Right hindlimb (tissue), 1 donor: ENCODE measurements at regions not wholly inside any gene's neighbourhood (a gene's known extent, or its start where the extent isn't known, plus 50 kb on each side); places are given as distances from the start of the nearest gene placed in this dataset.
"Not testable (repeated sequence)": the region's sequence is repeated elsewhere in the genome, so short reads cannot be mapped to it uniquely, and the experiment has no call there.

Experiments
- DNase-seq: peaks from one replicate; pipeline ENCODE4 v3.0.0-alpha.2; 2018

DNA sequence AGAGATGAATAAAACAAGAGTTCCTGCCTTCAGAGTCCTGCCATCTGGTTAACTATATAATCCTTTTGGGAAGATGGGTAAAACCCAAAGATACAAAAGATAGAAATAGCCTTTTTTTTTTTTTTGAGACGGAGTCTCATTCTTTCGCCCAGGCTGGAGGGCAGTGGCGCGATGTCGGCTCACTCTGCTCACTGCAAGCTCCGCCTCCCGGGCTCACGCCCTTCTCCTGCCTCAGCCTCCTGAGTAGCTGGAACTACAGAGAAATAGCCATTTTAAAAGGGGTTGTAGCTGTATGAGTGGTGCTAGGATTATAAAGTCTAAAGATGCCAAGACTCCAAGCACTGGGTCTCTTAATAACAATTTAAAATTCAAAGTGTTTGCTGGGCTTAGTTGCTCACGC, 97.2 kb downstream of the KDR start:
- DNase-seq, result no peak

DNA sequence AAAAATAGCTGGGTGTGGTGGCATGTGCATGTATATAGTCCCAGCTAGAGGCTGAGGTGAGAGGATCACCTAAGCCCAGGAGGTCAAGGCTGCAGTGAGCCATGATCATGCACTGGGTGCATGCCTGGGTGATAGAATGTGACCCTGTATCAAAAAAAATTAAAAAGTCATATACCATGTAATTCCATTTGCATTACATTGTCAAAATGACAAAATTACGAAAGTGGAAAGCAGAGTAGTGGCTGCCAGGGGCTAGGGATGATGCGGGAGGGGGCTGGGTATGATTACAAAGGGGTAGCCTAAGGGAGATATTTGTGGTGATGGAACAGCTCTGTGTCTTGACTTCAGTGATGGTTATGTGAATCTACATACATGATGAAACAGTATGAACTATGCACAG, 97.8 kb downstream of the KDR start:
- no peak for DNase-seq

DNA sequence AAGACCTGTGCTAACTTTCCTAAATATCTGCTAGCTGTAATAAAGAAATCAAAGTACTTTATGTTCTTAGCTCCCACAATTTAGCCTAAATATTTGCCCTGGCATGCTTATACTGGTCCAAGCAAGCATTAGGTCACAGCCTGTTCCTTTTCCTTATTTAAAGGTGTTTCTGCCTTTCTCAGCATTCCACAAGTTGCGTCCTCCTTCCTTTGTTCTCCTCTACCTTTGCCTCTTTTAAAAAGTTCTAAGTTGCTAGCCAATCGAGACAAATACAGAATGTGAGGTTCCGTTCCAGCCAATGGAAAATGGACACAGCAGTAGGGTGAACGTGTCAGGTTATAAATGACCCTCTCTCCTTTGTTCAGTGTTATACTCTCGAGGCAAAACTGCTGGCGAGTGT, 99.9 kb downstream of the KDR start:
- not testable (repeated sequence) for DNase-seq

DNA sequence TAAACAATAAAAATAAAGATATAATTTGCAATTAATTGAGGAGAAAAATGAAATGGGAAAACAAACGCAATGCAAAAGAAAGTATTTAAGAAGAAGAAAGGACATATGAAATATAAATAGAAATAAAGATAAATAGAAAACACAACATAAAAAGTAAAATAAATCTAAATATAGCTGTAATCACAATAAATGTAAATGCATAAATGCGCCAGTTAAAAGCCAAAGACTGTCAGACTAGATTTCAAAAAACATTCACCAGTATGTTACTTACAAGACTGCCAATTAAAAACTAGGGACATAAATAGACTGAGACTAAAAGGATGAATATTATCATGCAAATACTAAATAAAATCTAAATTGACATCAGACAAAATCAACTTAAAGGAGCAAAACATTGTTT, 102.4 kb downstream of the KDR start:
- DNase-seq, result no peak

DNA sequence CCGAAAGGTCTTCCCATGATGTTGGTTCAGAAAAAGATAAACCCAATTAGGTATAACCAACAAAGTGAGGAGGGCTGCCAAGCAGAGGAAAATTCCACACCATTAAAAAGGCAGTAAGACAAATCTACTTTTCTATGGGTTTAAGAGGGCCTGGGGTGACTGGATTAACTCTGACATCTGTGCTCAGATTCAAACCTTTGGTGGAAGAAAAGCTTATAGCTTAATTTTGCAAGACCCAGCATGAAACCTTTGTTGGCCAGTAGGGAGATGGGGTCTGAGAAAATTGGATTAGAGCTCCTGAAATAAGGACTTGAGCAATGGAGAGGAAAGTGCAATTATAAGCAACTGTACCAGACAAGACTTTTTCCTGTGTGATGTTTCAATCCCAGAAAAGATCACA, 104.2 kb downstream of the KDR start:
- no peak for DNase-seq

DNA sequence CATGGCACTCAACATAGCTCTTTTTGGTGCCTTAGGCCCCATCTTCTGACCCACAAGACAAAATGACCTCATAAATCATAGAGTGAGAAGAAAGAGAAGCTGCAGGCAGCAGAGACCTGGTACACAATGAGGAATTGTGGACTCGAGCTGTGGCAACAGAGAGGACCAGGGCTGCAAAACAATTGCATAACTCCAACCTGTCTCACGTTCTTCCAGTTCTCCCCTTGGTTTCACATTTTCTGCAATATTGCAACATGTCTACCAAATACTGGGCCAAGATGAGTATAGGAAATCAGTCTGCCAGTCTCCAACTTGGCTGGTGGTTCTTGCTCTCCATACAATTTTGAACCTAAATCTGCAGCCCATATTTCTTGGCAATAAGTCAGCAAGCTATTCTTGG, 105.3 kb downstream of the KDR start:
- no peak for DNase-seq

DNA sequence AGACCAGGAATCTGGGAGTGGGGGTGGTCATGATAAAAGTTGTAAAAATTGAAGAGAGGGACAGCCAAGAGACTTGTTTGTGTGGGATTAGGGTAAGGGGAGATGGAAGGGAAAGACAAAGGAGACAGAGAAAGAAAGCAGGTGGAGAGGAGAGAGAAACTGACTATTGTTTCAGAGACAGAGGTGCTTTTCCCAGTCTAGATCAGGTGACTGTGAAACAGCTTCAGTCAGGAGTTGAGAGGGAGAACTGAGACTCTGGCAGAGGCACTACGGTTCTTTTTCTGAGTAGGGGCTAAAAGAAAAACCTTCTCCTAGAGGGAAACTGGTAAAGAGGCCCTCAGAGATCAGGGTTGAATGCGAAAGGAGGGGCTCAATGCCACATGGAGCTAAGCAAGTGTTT, 106.4 kb downstream of the KDR start:
- no peak for DNase-seq

DNA sequence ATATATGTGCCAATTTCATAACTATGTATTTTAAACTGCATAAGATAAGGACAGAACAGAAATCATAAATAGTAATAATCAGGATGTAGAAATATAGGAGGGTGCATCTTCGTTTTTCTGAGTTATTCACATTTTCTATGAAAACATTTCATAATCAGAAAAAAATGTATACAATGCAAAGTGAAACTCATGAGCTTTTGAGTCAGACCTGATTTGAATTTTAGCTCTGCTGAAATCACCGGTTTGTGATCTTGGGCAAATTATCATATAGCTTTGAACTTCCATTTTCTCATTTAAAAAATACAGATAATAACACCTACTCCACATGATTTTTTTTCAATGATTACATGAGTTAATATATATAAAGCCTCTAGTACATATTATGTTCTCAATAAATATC, 106.9 kb downstream of the KDR start:
- DNase-seq, result no peak

DNA sequence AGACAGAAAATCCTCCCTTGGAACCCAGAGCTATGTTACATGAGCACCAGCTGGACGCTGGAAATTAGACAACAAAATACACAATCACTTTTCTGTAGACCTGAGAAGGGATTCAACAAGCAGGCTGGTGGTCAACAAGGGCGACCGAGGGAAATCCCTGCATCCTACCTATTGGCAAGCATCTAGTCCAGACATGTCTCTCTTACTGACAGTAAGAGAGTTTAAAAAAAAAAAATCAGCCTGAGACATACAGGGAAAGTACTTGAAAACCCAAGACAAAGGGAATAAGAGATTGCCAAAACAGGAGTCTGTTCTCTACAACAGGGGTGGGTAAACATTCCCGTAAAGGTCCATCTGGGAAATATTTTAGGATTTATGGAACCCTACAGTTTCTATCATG, 108.0 kb downstream of the KDR start:
- DNase-seq, result no peak

DNA sequence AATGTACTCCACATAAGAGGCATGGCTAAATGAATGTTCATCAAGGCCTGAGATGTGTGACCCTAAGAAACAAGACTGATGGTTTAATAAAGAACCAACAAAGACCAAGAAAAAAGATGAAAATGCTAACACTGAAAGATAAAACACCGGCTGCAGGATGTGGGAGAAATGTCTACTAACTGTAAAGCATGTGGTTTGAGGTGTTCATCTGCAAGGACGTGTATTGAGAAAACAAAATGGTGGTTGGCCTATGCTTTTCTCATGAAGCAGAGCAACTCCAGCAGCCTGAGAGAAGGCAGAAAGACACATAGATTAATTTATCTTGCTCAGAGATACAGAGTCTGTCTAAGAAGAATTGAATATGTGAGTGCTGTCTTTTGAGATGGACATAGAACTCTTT, 109.3 kb downstream of the KDR start:
- no peak for DNase-seq

DNA sequence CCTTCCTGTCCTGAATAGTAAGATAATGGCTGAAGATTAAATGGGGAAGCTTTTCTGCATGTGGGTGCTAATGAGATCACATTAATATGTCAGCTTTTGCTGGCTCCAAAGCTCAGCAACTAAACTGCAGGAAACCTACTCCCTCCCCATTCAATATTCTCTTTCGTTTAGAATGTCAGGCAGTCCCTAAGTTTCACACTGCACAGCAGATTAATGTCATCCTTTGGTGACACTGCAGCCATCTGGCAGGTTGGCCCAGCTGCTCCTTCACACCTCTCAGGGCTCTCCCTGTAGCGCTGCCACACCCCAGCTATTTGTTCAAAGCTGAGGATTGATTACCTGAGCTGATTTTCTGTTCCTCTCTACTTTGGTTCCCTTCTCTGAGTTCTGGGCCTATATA, 110.5 kb downstream of the KDR start:
- DNase-seq, result no peak

DNA sequence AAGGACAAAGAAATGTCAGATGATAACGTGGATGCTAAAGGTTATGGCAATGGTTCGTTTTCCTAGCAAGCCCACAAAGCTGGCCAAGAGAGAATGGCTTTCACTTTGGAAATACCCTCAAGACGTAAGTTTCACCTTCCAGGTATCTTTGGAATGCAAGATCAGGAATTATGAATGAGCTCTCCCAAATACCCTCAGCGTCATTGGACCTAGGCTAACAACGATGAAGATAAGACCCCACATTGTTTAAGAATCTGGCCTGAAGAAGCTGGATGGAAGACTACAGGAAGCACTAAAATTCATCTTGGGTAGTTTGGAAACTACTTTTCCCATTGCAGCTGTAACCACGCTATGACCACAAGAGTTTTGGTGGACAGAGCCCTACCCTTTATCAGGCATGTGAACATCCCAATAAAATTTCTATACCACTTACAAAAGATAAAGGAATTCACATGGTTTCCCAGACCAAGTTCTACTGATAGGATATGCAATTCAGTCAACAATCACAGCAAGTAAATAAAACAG, 111.9 kb downstream of the KDR start:
- DNase-seq, result no peak

DNA sequence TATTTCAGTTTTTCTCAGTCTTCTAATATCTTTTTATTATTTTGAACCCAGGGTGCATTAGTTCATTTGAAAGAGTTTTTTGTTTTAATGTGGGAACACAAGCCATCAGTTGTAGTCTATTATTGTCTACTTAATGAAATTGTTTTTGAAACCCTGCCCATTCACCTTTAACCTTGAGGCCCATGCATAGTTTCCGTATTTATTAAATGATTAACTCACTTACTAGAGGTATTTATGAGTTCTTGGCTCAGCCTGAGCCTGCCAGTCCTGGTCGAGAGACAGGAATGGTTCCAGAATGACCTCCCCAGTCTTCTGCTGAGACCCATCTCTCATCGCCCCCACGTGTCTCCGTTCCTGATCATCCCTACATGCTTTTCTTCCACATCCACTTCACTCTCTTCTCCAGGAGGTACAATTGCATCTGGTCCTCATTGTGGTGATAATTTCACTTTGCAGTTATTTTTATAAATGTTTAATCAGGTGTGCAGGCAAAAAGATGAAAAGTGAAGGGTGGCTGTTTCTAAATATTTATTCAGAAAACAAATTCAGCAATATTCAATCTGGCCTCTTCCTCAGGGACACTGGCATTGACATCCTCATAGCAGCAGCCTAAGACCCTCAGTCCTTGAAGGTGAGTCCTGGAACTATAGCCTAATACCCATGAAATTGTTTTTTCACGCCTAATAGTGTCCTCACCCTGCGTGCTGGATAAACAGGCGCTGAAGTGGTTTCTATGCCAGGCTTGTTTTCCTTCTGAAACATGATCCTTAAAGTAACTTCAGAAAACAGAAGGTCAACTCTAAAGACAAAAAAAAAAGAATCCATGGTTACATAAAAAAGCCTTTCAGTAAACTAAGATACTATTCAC, 112.8 kb downstream of the KDR start:
- no peak for DNase-seq

DNA sequence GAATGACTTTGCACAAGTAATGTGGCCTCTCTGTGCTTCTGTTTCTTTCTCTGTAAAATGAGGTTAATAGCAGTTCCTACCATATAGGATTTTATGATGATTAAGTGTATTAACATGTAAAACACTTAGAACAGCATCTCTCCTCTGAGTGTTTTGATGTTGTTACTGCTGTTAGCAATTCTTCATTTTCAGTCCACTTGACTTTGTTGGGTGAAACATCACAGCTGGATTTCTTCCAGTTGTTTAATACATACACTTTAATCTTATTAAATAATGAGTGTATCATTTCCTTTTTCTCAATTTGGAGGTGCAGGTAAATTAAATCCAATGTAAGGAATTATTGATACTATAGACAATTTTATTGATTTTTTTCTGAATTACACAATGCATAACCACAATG, 113.6 kb downstream of the KDR start:
- DNase-seq, result no peak

DNA sequence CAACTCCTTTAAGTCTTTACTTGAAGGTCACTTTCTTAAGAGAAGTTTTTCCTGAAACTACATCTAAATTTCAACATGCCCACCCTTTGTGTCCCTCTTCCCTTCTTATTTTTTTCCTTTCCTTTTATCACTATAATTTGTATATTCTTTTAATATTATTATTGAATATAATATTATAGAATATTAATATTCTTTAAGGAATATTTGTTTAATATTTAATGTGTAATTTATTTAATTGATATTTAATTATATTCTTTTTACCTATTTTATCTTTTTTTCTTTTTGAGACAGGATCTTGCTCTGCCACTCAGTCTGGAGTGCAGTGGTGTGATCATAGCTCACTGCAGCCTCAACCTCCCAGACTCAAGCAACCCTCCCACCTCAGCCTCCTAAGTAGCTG, 114.8 kb downstream of the KDR start:
- no peak for DNase-seq

DNA sequence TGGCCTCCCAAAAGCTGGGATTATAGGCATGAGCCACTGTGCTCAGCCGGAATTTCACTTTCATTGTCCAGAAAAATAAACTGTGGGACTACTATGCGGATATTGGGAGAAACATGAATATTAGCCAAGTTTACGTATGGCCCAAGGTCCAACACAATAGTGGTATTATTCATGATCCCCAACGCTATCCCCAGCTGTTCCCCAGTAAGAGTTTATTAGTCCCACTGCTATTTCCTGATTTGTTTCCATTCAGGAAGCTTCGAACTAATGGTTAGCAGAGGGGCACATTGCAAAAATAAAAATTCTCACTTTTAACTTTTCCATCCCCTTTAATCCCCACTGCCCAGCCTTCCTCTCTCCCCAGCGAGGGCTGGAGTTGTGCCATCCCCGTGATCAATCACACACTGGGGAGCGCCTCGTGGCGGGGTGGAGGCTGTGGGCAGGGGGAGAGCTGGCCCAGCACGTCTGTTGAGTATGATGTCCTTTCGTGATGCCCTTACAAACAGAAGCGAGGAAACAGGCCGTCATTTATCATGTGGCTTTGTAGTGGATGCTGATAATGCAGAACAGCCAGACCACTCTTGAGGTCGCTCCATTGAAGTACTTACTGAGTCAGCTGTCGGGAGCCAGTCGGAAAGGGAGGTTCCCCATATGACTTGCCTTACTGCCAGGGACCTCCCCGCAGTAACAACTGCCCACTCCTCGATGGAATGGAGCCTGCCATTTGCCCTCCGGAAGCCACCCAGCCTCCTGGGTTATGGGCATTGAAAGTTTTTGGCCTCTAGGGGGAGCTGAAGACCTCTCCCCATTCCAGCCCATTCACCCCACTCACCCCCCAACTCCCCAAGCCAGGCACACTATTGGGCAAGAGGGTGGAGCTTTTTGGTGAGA, 117.0 kb downstream of the KDR start:
- DNase-seq, result peak; percentile 25

DNA sequence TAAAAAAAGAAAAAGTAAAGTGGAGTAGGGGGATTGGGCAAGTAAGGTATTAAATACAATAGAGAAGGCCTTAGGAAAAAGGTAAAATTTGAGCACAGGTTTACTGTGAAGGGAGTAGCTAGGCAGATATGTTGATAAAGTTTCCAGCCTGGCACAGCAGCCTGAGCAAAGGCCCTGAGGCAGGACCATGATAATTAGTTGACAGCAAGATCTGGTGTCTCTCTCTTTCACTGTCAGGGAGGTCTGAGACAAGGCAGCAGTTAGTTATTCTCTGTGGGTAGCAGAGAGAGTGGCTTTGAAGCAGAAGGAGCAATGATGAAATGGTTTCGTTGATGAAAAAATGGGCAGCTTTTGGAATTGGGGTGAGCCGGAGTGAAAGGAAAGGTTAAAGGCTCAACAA, 119.5 kb downstream of the KDR start:
- DNase-seq, result no peak

DNA sequence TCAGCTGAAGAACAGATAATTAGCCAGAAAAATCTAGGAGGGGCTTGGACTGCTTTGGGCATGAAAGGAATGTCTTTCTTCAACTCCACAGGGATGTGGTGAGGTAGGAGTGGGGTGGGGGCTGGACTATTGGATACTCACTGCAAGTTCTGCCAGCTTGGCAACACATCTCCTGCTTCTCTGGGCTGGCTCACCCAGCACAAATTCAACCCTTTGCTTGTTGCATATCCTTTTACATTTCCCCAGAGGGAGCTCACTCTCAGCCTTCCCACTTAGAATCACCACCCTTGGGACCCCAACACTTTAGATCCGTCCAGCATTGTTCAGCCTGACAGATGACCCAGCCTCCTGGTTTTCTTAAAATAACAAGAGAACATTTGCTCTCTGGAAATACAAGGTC, 120.6 kb downstream of the KDR start:
- DNase-seq, result peak; percentile 26

DNA sequence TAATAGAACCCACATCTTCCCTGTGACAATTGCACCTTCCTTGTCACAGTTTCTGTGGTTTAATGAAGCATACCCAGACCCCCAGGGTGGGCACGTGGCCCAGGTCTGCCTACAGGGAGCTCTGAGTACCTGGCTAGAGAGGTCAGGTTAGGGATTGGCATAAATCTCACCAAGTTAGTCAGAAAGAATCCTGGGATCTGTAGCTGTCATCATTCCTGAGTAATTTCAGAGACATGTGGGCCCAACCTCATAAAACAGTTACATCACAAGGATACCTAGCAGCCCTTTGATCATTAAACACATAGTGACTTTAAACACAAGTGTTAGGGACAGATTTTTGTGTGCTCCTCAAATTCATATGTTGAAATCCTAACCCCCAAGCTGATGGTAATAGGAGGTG, 123.0 kb downstream of the KDR start:
- DNase-seq, result no peak

DNA sequence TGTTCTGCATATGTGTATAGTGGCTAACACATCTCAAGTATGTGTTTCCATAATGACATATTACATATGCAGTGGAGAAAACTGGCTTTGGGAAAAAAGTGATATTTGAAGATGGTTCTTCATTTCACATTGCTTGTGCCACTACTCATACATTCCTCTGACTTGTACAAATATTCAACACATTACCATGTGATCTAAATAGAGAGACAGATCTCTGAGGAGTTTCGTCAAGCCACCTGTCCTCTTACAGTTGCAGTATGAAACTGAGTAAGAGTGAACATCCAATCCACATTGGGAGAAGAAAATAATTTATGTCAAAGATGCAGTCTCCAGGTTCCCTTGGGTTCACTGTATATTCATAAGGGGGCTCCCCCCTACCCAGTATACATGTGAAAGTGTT, 123.9 kb downstream of the KDR start:
- no peak for DNase-seq

DNA sequence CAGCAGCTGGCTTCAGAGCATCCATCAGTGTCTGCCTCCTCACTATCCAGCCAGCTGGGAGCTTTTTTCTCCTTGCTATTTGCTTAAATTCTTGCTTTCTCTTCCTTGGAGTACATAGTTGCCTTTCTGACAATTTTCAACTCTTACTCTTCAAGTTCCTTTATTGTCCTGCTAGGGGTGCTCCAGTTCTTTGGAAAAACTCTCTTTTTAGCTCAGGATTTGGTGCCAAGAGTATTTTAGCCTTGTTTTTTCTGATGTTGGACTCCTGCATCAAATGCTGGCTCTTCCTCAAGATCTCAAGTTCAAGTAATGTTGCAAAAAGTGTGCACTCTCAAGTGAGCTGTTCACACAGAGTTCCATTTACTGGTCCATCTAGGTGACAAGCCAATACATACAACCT, 126.4 kb downstream of the KDR start:
- no peak for DNase-seq

DNA sequence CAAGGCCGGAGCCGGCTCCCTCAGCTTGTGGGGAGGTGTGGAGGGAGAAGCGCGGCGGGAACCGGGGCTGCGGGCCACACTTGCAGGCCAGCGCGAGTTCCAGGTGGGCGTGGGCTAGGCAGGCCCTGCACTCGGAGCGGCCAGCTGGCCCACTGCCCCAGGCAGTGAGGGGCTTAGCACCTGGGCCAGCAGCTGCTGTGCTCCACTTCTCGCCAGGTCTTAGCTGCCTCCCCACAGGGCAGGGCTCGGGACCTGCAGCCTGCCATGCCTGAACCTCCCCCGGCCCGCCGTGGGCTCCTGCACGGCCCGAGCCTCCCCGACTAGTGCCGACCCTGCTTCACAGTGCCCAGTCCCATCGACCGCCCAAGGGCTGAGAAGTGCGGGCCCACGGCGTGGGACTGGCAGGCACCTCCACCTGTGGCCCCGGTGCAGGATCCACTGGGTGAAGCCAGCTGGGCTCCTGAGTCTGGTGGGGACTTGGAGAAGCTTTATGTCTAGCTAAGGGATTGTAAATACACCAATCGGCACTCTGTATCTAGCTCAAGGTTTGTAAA, 131.8 kb downstream of the KDR start:
- not testable (repeated sequence) for DNase-seq

DNA sequence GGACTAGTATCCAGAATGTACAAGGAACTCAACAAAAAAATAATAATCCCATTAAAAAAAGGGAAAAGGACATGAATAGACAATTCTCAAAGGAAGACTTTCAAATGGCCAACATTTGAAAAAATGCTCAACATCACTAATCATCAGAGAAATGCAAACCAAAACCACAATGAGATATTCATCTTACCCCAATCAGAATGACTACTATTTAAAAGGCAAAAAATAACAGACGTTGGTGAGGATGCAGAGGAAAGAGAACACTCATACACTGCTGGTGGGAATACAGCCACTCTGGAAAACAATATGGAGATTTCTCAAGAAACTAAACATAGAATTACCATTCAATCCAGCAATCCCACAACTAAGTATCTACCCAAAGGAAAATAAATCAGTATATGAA, 133.1 kb downstream of the KDR start:
- DNase-seq, result no peak

DNA sequence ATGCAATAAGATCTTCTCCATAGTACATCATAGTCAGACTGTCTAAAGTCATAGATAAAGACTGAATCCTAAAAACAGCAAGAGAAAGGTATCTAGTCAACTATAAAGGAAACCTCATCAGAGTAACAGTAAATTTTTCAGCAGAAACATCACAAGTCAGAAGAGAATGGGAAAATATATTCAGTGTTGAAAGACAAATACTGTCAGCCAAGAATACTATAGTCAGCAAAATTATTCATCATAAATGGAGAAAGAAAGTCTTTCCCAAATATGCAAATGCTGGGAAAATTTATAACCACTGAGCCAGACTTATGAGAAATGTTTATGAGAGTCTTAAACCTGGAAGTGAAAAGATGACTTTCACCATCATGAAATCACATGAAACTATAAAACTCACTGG, 136.7 kb downstream of the KDR start:
- DNase-seq, result no peak
